Caco-2 (cell line): ENCODE measurements at regions not wholly inside any gene's neighbourhood (a gene's known extent, or its start where the extent isn't known, plus 50 kb on each side); places are given as distances from the start of the nearest gene placed in this dataset.

Experiments used
- BruUV-seq: library from RNA; stranded (reverse); fragments of 400-500 nt; replicated peaks from 2 replicates; lab custom pipeline; 2021; lab: Mats Ljungman, UMichigan
- CTCF ChIA-PET: fragments of 300-600 bp; sonication (Branson Sonifier 250); formaldehyde crosslinking; loops from one replicate; lab custom pipeline; 2022; ENCODE audit warnings: antibody characterized with exemption; lab: Charles Lee
- POLR2A ChIA-PET: fragments of 300-600 bp; sonication (Branson Sonifier 250); formaldehyde crosslinking; loops from one replicate; lab custom pipeline; 2022; ENCODE audit warnings: antibody characterized with exemption; lab: Charles Lee
- DNase-seq, 2 experiments: peaks; one replicate each; pipeline versions ENCODE4 v3.0.0 to v3.0.0-alpha.2; 2020 to 2022
- H3K27me3 ChIP-seq: replicated peaks from 2 replicates; pipeline ENCODE4 v1.6.0; 2011; ENCODE audit warnings: low read length; ENCODE audit not compliant: control insufficient read depth, insufficient read depth
- H3K36me3 ChIP-seq: 2 replicates; pipeline ENCODE4 v1.5.1; 2011; ENCODE audit warnings: low read length; ENCODE audit not compliant: control insufficient read depth, insufficient read depth
- H3K4me1 ChIP-seq: fragments of 250-450 bp; sonication (Bioruptor Pico); 2 replicates; pipeline ENCODE4 v1.5.1; 2020; ENCODE audit warnings: mild to moderate bottlenecking
- H3K4me3 ChIP-seq: 2 replicates; pipeline ENCODE4 v1.5.1; 2011; ENCODE audit warnings: low read depth, mild to moderate bottlenecking, control low read depth, low read length
- H3K9me3 ChIP-seq: fragments of 250-450 bp; sonication (Bioruptor Pico); 2 replicates; pipeline ENCODE4 v1.5.1; 2020; ENCODE audit warnings: mild to moderate bottlenecking, moderate library complexity
- H3K27ac Mint-ChIP-seq: one replicate; pipeline ENCODE4 v1.8.0; 2022; ENCODE audit warnings: mixed read lengths; ENCODE audit not compliant: unreplicated experiment
- H3K27me3 Mint-ChIP-seq: one replicate; pipeline ENCODE4 v1.8.0; 2022; ENCODE audit warnings: mixed read lengths; ENCODE audit not compliant: insufficient read depth, unreplicated experiment
- H3K36me3 Mint-ChIP-seq: one replicate; pipeline ENCODE4 v1.8.0; 2022; ENCODE audit warnings: mild to moderate bottlenecking, mixed read lengths; ENCODE audit not compliant: insufficient read depth, unreplicated experiment
- H3K4me1 Mint-ChIP-seq: one replicate; pipeline ENCODE4 v1.8.0; 2022; ENCODE audit warnings: low read depth, mixed read lengths; ENCODE audit not compliant: unreplicated experiment
- H3K4me3 Mint-ChIP-seq: one replicate; pipeline ENCODE4 v1.8.0; 2022; ENCODE audit warnings: mild to moderate bottlenecking, moderate library complexity, mixed read lengths; ENCODE audit not compliant: unreplicated experiment
- H3K9me3 Mint-ChIP-seq: one replicate; pipeline ENCODE4 v1.8.0; 2022; ENCODE audit warnings: mixed read lengths; ENCODE audit not compliant: unreplicated experiment
- intact Hi-C: fragments of 100-400 bp; cut with micrococcal nuclease; formaldehyde crosslinking; loops from one replicate; pipeline ENCODE4 v1.10.0; 2022; ENCODE audit not compliant: unreplicated experiment
- TF ChIP-seq, protein P1 (sequence below), 2 experiments: fragments of 200-600 bp in 1 of 2; IDR thresholded peaks; 1 replicate in 1 of 2; 2 replicates in 1 of 2; pipeline versions ENCODE4 v1.5.1 to v1.8.0; 2011 to 2022; ENCODE audit warnings: antibody characterized with exemption in 1 of 2, control low read depth in 1 of 2, inconsistent platforms in 1 of 2, low read depth in 1 of 2, low read length in 1 of 2, mild to moderate bottlenecking in 1 of 2, moderate library complexity in 1 of 2; ENCODE audit not compliant: insufficient read depth in 1 of 2, severe bottlenecking in 1 of 2, unreplicated experiment in 1 of 2

DNA sequence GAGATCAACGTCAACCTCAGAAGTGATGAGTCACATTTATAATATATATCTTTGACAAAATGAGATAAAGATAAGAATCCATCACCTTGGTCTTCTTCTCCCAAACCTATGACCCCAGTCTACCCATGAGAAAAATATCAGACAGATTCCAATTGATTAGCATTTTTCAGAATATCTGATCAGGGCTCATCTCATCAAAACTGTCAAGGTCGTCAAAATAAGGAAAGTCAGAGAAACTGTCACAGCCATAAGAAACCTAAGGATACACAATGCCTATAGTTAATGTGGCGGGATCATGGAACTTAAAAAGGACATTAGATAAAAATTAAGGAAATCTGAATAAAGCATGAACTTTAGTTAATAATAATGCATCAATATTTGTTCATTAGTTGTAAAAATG lies 374.1 kb downstream of the FAT4 start:
- DNase-seq: no peak
- POLR2A ChIA-PET: no interaction called here
- Histone ChIP-seq H3K27me3 (no peaks in the 10 kb centered on the region), H3K4me3 (no peak overlapping the region), H3K36me3 (no peaks in the 10 kb centered on the region), H3K9me3 (no peaks in the 10 kb centered on the region), H3K4me1 (no peaks in the 10 kb centered on the region)
- Mint-ChIP-seq H3K27me3 (no peaks in the 10 kb centered on the region), H3K4me3 (no peak overlapping the region), H3K4me1 (no peaks in the 10 kb centered on the region), H3K9me3 (no peaks in the 10 kb centered on the region), H3K27ac (no peak overlapping the region), H3K36me3 (no peaks in the 10 kb centered on the region)
- TF ChIP-seq, protein P1, sequence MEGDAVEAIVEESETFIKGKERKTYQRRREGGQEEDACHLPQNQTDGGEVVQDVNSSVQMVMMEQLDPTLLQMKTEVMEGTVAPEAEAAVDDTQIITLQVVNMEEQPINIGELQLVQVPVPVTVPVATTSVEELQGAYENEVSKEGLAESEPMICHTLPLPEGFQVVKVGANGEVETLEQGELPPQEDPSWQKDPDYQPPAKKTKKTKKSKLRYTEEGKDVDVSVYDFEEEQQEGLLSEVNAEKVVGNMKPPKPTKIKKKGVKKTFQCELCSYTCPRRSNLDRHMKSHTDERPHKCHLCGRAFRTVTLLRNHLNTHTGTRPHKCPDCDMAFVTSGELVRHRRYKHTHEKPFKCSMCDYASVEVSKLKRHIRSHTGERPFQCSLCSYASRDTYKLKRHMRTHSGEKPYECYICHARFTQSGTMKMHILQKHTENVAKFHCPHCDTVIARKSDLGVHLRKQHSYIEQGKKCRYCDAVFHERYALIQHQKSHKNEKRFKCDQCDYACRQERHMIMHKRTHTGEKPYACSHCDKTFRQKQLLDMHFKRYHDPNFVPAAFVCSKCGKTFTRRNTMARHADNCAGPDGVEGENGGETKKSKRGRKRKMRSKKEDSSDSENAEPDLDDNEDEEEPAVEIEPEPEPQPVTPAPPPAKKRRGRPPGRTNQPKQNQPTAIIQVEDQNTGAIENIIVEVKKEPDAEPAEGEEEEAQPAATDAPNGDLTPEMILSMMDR (IDR thresholded peaks at IDR 0.05; ENCODE audit: insufficient read depth in 1 of 2, low read depth in 1 of 2, low read length in 1 of 2, severe bottlenecking in 1 of 2, unreplicated experiment in 1 of 2): no peak
- no TSS peak for BruUV-seq
- CTCF ChIA-PET: no interaction called here
- intact Hi-C loops: no loop called here

DNA sequence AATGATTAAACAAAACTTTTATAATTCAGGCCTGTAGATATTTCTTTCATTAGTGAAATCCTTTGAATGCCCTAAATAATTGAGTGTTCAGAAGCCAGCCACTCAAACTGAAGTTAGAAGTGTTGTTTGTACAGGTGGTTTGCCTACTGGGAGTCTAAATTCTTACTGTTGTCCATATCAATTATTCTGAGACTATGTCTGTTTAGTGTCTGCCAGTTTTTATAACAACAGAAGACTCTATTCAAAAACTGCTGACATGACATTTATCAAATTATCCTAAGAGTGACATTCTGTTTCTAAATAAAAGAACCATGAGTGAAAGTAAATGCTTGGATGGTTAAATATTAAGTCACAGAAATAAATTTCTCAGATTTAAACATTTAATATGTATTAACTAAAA lies 375.1 kb downstream of the FAT4 start:
- H3K4me1 ChIP-seq: no peaks in the 10 kb centered on the region
- H3K27me3 Mint-ChIP-seq: no peaks in the 10 kb centered on the region
- POLR2A ChIA-PET: no interaction called here
- no peaks in the 10 kb centered on the region for H3K9me3 Mint-ChIP-seq
- CTCF ChIA-PET: no interaction called here
- no peak for DNase-seq
- H3K4me1 Mint-ChIP-seq: no peaks in the 10 kb centered on the region
- H3K4me3 ChIP-seq: no peak overlapping the region
- intact Hi-C loops: no loop called here
- H3K27ac Mint-ChIP-seq: no peak overlapping the region
- H3K36me3 ChIP-seq: no peaks in the 10 kb centered on the region
- H3K4me3 Mint-ChIP-seq: no peak overlapping the region
- H3K9me3 ChIP-seq: no peaks in the 10 kb centered on the region
- H3K36me3 Mint-ChIP-seq: no peaks in the 10 kb centered on the region
- BruUV-seq: no TSS peak
- H3K27me3 ChIP-seq: no peaks in the 10 kb centered on the region
- TF ChIP-seq, protein P1 (IDR thresholded peaks at IDR 0.05; ENCODE audit: insufficient read depth in 1 of 2, low read depth in 1 of 2, low read length in 1 of 2, severe bottlenecking in 1 of 2, unreplicated experiment in 1 of 2): no peak

DNA sequence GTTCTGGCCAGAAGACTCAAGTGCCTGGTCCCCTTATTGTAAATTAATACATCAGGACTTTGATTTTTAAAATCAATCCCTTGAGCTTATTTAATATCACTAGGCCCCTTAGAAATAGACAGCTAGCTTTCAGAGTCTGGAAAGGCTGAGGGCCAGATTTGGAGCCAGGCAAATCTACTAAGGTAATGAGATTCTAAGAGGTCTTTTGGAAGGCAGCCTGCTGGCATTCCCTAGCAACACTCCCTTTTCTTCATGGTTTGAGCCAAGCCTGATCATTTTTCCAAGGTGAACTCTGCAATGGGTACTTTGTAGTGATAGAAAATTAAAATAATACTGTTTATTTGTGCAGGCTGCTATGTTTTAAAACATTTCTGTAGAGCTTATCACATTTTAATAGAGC lies 378.5 kb downstream of the FAT4 start:
- Mint-ChIP-seq H3K4me1 (no peaks in the 10 kb centered on the region), H3K27ac (no peak overlapping the region), H3K27me3 (no peaks in the 10 kb centered on the region), H3K4me3 (no peak overlapping the region), H3K36me3 (no peaks in the 10 kb centered on the region), H3K9me3 (no peaks in the 10 kb centered on the region)
- Histone ChIP-seq H3K4me1 (no peaks in the 10 kb centered on the region), H3K36me3 (no peaks in the 10 kb centered on the region), H3K27me3 (no peaks in the 10 kb centered on the region), H3K9me3 (no peaks in the 10 kb centered on the region), H3K4me3 (no peak overlapping the region)
- CTCF ChIA-PET: no interaction called here
- TF ChIP-seq, protein P1 (IDR thresholded peaks at IDR 0.05; ENCODE audit: insufficient read depth in 1 of 2, low read depth in 1 of 2, low read length in 1 of 2, severe bottlenecking in 1 of 2, unreplicated experiment in 1 of 2): no peak
- no peak for DNase-seq
- POLR2A ChIA-PET: no interaction called here
- BruUV-seq: no TSS peak
- intact Hi-C loops: no loop called here
